Psoas muscle (tissue), 7 donors: ENCODE measurements at regions not wholly inside any gene's neighbourhood (a gene's known extent, or its start where the extent isn't known, plus 50 kb on each side); places are given as distances from the start of the nearest gene placed in this dataset.
A peak's percentile ranks its signal among the peaks of the same experiment; 100 is the strongest.

Experiments used
- ATAC-seq, 4 donors: fragments of 200-7000 bp; cut with Tn5 transposase; one replicate each; pipeline ENCODE4 v1.9.1; 2020; ENCODE audit warnings: moderate library complexity in 3 of 4, mild to moderate bottlenecking in 2 of 4
- DNase-seq, 2 donors: peaks; one replicate each; pipeline ENCODE4 v3.0.0-alpha.2; 2020
- H3K27ac ChIP-seq: fragments of 200-600 bp; one replicate; pipeline ENCODE4 v1.8.0; 2022
- H3K27me3 ChIP-seq, 3 donors: fragments of 200-600 bp in 1 of 3; one replicate each; pipeline versions ENCODE4 v1.6.1 to v1.8.0; 2013 to 2022; ENCODE audit warnings: low read length in 2 of 3, mild to moderate bottlenecking in 2 of 3, moderate library complexity in 1 of 3; ENCODE audit not compliant: insufficient read depth in 3 of 3
- H3K36me3 ChIP-seq, 2 donors: fragments of 200-600 bp in 1 of 2; one replicate each; pipeline versions ENCODE4 v1.6.1 to v1.8.0; 2013 to 2022; ENCODE audit warnings: low read depth in 1 of 2, mild to moderate bottlenecking in 1 of 2, moderate library complexity in 1 of 2; ENCODE audit not compliant: insufficient read depth in 1 of 2
- H3K4me1 ChIP-seq: fragments of 200-600 bp; one replicate; pipeline ENCODE4 v1.8.0; 2022
- H3K4me3 ChIP-seq: fragments of 200-600 bp; one replicate; pipeline ENCODE4 v1.8.0; 2022; ENCODE audit warnings: mild to moderate bottlenecking
- H3K9me3 ChIP-seq: fragments of 200-600 bp; one replicate; pipeline ENCODE4 v1.8.0; 2022
- CTCF ChIP-seq: fragments of 200-600 bp; IDR thresholded peaks from one replicate; pipeline ENCODE4 v1.8.0; 2022; ENCODE audit warnings: antibody characterized with exemption
- WGBS, 3 donors: extraction: QIAGEN DNeasy Blood & Tissue Kit; methylation state at CpG; one replicate each; pipeline versions ENCODE4 v1.1.6 to v1.1.7; 2013; 5-methylcytosine and 5-hydroxymethylcytosine counted together
- intact Hi-C, 2 donors: fragments of 100-400 bp; cut with DNase I; formaldehyde crosslinking; loops; one replicate each; pipeline versions ENCODE4 v1.11.0 to v1.14.2; 2022
- donor health status: healthy with polysubstance abuse.
- donor health status: DM: no; HTN: no; CAD: no; lungs with moderate emphysema.
- donor health status: Bipolar disorder and iron deficiency.
- donor health status: healthy.
- donor health status: DM: yes; HTN: yes; CAD: no.
- donor health status: DM: no; HTN: no; CAD: no.
- donor health status: DM: yes; HTN: yes; CAD: no.

GRCh38 chr2:239639421-239640185, 238.8 kb upstream of the HDAC4 start:
- Histone ChIP-seq H3K27me3 (no peaks in the 10 kb centered on the region), H3K4me1 (no peaks in the 10 kb centered on the region), H3K9me3 (no peaks in the 10 kb centered on the region), H3K27ac (no peak overlapping the region), H3K4me3 (no peak overlapping the region), H3K36me3 (no peaks in the 10 kb centered on the region)
- 84 to 87% (median 86%) methylated on average over 5 of the region's 5 CpGs for WGBS, 3 donors
- TF ChIP-seq CTCF, result no peak
- intact Hi-C loops, result no loop called here
- DNase-seq (no peak), ATAC-seq (no peak)

- intact Hi-C loops, result no loop called here
- no peaks in the 10 kb centered on the region for H3K4me1 ChIP-seq
- H3K27me3 ChIP-seq, result no peaks in the 10 kb centered on the region
- H3K4me3 ChIP-seq, result no peak overlapping the region
- no peak for ATAC-seq
- no peak overlapping the region for H3K27ac ChIP-seq
- 83 to 89% (median 86%) methylated on average over 4 of the region's 4 CpGs for WGBS, 3 donors
- no peak for TF ChIP-seq CTCF
- no peaks in the 10 kb centered on the region for H3K9me3 ChIP-seq
- no peaks in the 10 kb centered on the region for H3K36me3 ChIP-seq
- no peak for DNase-seq
Observed at GRCh38 chr2:239638376-239638775, 237.6 kb upstream of the HDAC4 start.

- DNase-seq (no peak), ATAC-seq (peak in 2 of 4 donors; percentile 48 to 57)
- Histone ChIP-seq H3K4me3 (no peak overlapping the region), H3K27ac (no peak overlapping the region), H3K9me3 (no peaks in the 10 kb centered on the region), H3K4me1 (no peaks in the 10 kb centered on the region), H3K36me3 (no peaks in the 10 kb centered on the region), H3K27me3 (no peaks in the 10 kb centered on the region)
- TF ChIP-seq CTCF, result no peak
- intact Hi-C loops, result no loop called here
- 83 to 88% (median 85%) methylated on average over 3 of the region's 3 CpGs for WGBS, 3 donors
Observed at GRCh38 chr2:239636808-239637207, 236.0 kb upstream of the HDAC4 start.

GRCh38 chr2:239634769-239635168, 233.9 kb upstream of the HDAC4 start:
- no peak for TF ChIP-seq CTCF
- no peaks in the 10 kb centered on the region for H3K36me3 ChIP-seq
- no peaks in the 10 kb centered on the region for H3K9me3 ChIP-seq
- ATAC-seq, result no peak
- H3K27me3 ChIP-seq, result no peaks in the 10 kb centered on the region
- H3K4me3 ChIP-seq, result no peak overlapping the region
- intact Hi-C loops, result loop anchor here in 1 of 2 donors (5.0 kb wide), 1 partner anchor 53 kb away; no protein-coding TSS in a partner anchor
- no peak overlapping the region for H3K27ac ChIP-seq
- H3K4me1 ChIP-seq, result no peaks in the 10 kb centered on the region
- 93 to 97% (median 95%) methylated on average over 4 of the region's 4 CpGs for WGBS, 3 donors
- DNase-seq, result no peak
